ENCODE measurements at regions not wholly inside any gene's neighbourhood (a gene's known extent, or its start where the extent isn't known, plus 50 kb on each side); places are given as distances from the start of the nearest gene placed in this dataset.

GRCh38 chrX:84933956-84934556 is 69.6 kb upstream of the APOOL start:
- Histone ChIP-seq H3K27me3 (replicated peaks; ENCODE audit: insufficient read depth, low read depth, low read length, poor library complexity) (no peaks in the 10 kb centered on the region), H3K9me3 (ENCODE audit: low read depth, low read length, poor library complexity, severe bottlenecking) (no peaks in the 10 kb centered on the region), H3K4me1 (ENCODE audit: insufficient read depth, low read length, poor library complexity, severe bottlenecking) (no peaks in the 10 kb centered on the region), H3K4me3 (ENCODE audit: low read depth, low read length, poor library complexity, severe bottlenecking) (no peak overlapping the region), H3K36me3 (ENCODE audit: insufficient read depth, low read length, poor library complexity, severe bottlenecking) (no peaks in the 10 kb centered on the region), H3K27ac (ENCODE audit: low read depth, low read length, poor library complexity, severe bottlenecking) (no peak overlapping the region)
- TF ChIP-seq EZH2 (IDR thresholded peaks at IDR 0.05; ENCODE audit: borderline replicate concordance, low read depth, low read length, poor library complexity, severe bottlenecking) (no peak), CTCF (conservative IDR thresholded peaks at IDR 0.05; ENCODE audit: low read depth, low read length) (no peak)
- POLR2A ChIA-PET (ENCODE audit: low non-redundant PET): interaction anchor here (0.7 kb wide), 1 partner anchor 26 kb away, joined by 3 read pairs; no protein-coding TSS in a partner anchor
- no TSS peak for BruUV-seq (replicated peaks)
- CTCF ChIA-PET: no interaction called here
- no peak for DNase-seq (ENCODE audit: low spot score)
- intact Hi-C loops (cut with micrococcal nuclease; ENCODE audit: unreplicated experiment): no loop called here
